Astrocyte (in vitro differentiated cells and primary cell): ENCODE measurements at regions not wholly inside any gene's neighbourhood (a gene's known extent, or its start where the extent isn't known, plus 50 kb on each side); places are given as distances from the start of the nearest gene placed in this dataset.

Experiments
- EZH2 ChIP-seq: IDR thresholded peaks from 2 replicates; pipeline ENCODE4 v1.6.1; 2012; ENCODE audit warnings: mild to moderate bottlenecking, low read length, inconsistent platforms; ENCODE audit not compliant: insufficient read depth
- TF ChIP-seq, protein P1 (sequence below): IDR thresholded peaks from 2 replicates; pipeline ENCODE4 v1.5.1; 2011; ENCODE audit warnings: low read depth, mild to moderate bottlenecking, inconsistent platforms, low read length, moderate library complexity; ENCODE audit not compliant: insufficient read depth

DNA sequence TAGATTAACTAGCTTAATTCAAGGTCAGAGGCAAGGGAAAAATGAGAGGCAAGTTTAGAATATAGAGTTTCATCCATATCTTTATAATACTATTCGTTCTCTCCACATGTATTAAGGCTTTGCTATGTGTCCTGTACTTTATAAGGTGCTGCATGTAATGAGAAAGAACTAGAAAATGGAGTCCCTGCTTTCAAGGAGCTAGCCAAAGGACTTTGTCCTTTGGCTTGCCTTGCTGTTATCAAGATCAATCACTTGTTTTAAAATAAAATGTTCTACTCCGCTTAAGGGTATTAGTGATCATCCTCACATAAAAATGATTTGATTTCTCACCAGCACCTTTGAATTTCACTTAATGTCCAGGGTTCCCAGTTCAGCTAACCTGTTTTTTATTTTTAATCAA lies 470.9 kb downstream of the WDR72 start:
- TF ChIP-seq, protein P1, sequence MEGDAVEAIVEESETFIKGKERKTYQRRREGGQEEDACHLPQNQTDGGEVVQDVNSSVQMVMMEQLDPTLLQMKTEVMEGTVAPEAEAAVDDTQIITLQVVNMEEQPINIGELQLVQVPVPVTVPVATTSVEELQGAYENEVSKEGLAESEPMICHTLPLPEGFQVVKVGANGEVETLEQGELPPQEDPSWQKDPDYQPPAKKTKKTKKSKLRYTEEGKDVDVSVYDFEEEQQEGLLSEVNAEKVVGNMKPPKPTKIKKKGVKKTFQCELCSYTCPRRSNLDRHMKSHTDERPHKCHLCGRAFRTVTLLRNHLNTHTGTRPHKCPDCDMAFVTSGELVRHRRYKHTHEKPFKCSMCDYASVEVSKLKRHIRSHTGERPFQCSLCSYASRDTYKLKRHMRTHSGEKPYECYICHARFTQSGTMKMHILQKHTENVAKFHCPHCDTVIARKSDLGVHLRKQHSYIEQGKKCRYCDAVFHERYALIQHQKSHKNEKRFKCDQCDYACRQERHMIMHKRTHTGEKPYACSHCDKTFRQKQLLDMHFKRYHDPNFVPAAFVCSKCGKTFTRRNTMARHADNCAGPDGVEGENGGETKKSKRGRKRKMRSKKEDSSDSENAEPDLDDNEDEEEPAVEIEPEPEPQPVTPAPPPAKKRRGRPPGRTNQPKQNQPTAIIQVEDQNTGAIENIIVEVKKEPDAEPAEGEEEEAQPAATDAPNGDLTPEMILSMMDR, result no peak
- no peak for TF ChIP-seq EZH2
